ENCODE measurements at regions not wholly inside any gene's neighbourhood (a gene's known extent, or its start where the extent isn't known, plus 50 kb on each side); places are given as distances from the start of the nearest gene placed in this dataset.

DNA sequence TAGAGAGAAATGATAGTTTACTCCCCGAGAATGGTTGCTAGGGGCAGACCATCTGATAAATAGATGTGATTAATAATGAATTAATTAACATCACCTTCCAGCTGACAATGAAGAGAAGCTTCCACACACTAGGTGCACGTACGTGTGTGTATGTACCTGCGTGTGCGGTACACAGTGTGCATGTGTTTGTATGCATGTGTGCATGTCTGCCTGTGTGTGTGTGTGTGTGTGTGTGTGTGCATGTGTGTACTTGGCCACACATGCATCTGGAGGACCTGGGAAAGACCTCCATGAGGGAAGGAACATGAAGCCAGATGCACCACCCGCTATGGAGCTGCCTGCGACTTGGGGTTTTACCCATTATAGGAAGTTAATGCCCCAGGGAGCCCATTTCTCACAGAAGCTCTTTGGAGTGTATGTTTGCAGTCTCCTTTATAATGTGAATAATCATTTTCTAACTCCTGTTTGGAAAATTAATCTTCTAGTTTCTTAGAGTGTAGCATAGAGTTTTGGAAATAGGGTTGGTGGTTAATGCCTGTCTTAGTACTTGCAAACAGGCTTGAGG lies 229.1 kb downstream of the ENGASE start:
- Histone ChIP-seq H3K27ac (ENCODE audit: low read length) (no peak overlapping the region), H3K4me1 (ENCODE audit: control insufficient read depth, insufficient read depth, low read length) (no peaks in the 10 kb centered on the region), H3K36me3 (ENCODE audit: control insufficient read depth, insufficient read depth, low read length) (no peaks in the 10 kb centered on the region), H3K9me3 (ENCODE audit: control insufficient read depth, insufficient read depth, low read depth, low read length) (no peaks in the 10 kb centered on the region), H3K27me3 (ENCODE audit: control insufficient read depth, insufficient read depth, low read length) (peaks cover 12% of the 10 kb centered on the region), H3K4me3 (ENCODE audit: low read depth in 2 of 2, low read length in 2 of 2) (no peak overlapping the region)
- POLR2A ChIA-PET = no interaction called here
- CTCF ChIA-PET = no interaction called here
- no peak for TF ChIP-seq TCF7L2 (IDR thresholded peaks at IDR 0.05; ENCODE audit: low read depth, low read length)
- TF ChIP-seq, protein P1, sequence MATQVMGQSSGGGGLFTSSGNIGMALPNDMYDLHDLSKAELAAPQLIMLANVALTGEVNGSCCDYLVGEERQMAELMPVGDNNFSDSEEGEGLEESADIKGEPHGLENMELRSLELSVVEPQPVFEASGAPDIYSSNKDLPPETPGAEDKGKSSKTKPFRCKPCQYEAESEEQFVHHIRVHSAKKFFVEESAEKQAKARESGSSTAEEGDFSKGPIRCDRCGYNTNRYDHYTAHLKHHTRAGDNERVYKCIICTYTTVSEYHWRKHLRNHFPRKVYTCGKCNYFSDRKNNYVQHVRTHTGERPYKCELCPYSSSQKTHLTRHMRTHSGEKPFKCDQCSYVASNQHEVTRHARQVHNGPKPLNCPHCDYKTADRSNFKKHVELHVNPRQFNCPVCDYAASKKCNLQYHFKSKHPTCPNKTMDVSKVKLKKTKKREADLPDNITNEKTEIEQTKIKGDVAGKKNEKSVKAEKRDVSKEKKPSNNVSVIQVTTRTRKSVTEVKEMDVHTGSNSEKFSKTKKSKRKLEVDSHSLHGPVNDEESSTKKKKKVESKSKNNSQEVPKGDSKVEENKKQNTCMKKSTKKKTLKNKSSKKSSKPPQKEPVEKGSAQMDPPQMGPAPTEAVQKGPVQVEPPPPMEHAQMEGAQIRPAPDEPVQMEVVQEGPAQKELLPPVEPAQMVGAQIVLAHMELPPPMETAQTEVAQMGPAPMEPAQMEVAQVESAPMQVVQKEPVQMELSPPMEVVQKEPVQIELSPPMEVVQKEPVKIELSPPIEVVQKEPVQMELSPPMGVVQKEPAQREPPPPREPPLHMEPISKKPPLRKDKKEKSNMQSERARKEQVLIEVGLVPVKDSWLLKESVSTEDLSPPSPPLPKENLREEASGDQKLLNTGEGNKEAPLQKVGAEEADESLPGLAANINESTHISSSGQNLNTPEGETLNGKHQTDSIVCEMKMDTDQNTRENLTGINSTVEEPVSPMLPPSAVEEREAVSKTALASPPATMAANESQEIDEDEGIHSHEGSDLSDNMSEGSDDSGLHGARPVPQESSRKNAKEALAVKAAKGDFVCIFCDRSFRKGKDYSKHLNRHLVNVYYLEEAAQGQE (IDR thresholded peaks at IDR 0.05; ENCODE audit: insufficient read depth in 1 of 2, low read depth in 2 of 2, low read length in 1 of 2) = no peak
- no peak for TF ChIP-seq SIN3A (IDR thresholded peaks at IDR 0.05; ENCODE audit: borderline replicate concordance, insufficient read depth, low read depth, low read length)
- TF ChIP-seq, protein P2, sequence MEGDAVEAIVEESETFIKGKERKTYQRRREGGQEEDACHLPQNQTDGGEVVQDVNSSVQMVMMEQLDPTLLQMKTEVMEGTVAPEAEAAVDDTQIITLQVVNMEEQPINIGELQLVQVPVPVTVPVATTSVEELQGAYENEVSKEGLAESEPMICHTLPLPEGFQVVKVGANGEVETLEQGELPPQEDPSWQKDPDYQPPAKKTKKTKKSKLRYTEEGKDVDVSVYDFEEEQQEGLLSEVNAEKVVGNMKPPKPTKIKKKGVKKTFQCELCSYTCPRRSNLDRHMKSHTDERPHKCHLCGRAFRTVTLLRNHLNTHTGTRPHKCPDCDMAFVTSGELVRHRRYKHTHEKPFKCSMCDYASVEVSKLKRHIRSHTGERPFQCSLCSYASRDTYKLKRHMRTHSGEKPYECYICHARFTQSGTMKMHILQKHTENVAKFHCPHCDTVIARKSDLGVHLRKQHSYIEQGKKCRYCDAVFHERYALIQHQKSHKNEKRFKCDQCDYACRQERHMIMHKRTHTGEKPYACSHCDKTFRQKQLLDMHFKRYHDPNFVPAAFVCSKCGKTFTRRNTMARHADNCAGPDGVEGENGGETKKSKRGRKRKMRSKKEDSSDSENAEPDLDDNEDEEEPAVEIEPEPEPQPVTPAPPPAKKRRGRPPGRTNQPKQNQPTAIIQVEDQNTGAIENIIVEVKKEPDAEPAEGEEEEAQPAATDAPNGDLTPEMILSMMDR (IDR thresholded peaks at IDR 0.05) = no peak
- no peak for TF ChIP-seq POLR2AphosphoS5 (IDR thresholded peaks at IDR 0.05; ENCODE audit: low read depth, low read length)
- in situ Hi-C loops (cut with HindIII; ENCODE audit: low pct_unique_long_range_greater_than_20kb, low sequenced_read_pairs) = no loop called here
- DNase-seq (ENCODE audit: low read depth, low spot score) = no peak
- no peak for ATAC-seq
- BruUV-seq (replicated peaks) = no TSS peak
- intact Hi-C loops (cut with micrococcal nuclease; ENCODE audit: unreplicated experiment) = no loop called here

DNA sequence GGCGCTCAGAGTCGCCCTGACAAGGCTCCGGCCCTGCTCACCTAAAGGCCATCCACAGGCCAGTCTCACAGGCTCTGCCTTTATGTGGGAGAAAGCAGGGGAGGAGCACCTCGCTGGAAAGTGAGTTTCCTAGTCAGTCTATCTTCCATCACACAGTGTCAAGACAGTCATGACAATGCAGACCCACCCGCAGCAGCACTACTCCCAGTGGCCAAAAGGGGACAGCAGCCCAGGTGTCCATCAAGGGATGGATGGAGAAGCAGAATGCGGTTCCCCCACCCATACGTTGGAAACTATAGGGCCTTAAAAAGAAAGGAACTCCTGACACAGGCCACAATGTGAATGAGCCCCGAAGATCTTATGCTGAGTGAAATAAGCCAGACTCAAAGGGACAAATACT lies 226.8 kb downstream of the ENGASE start:
- in situ Hi-C loops (cut with HindIII; ENCODE audit: low pct_unique_long_range_greater_than_20kb, low sequenced_read_pairs) (no loop called here), intact Hi-C loops (cut with micrococcal nuclease; ENCODE audit: unreplicated experiment) (no loop called here)
- Histone ChIP-seq H3K27me3 (ENCODE audit: control insufficient read depth, insufficient read depth, low read length) (peaks cover 21% of the 10 kb centered on the region), H3K4me3 (ENCODE audit: low read depth in 2 of 2, low read length in 2 of 2) (no peak overlapping the region), H3K27ac (ENCODE audit: low read length) (no peak overlapping the region), H3K4me1 (ENCODE audit: control insufficient read depth, insufficient read depth, low read length) (no peaks in the 10 kb centered on the region), H3K9me3 (ENCODE audit: control insufficient read depth, insufficient read depth, low read depth, low read length) (no peaks in the 10 kb centered on the region), H3K36me3 (ENCODE audit: control insufficient read depth, insufficient read depth, low read length) (no peaks in the 10 kb centered on the region)
- TF ChIP-seq TCF7L2 (IDR thresholded peaks at IDR 0.05; ENCODE audit: low read depth, low read length) = no peak
- TF ChIP-seq, protein P1 (IDR thresholded peaks at IDR 0.05; ENCODE audit: insufficient read depth in 1 of 2, low read depth in 2 of 2, low read length in 1 of 2) = no peak
- TF ChIP-seq, protein P2 (IDR thresholded peaks at IDR 0.05) = no peak
- TF ChIP-seq SIN3A (IDR thresholded peaks at IDR 0.05; ENCODE audit: borderline replicate concordance, insufficient read depth, low read depth, low read length) = no peak
- no peak for TF ChIP-seq POLR2AphosphoS5 (IDR thresholded peaks at IDR 0.05; ENCODE audit: low read depth, low read length)
- BruUV-seq (replicated peaks) = no TSS peak
- POLR2A ChIA-PET = no interaction called here
- CTCF ChIA-PET = no interaction called here
- DNase-seq (ENCODE audit: low read depth, low spot score) (no peak), ATAC-seq (0 out of 2 replicates have a peak, but pooled peaks have one; percentile 46)
